ENCODE measurements at regions not wholly inside any gene's neighbourhood (a gene's known extent, or its start where the extent isn't known, plus 50 kb on each side); places are given as distances from the start of the nearest gene placed in this dataset.

DNA sequence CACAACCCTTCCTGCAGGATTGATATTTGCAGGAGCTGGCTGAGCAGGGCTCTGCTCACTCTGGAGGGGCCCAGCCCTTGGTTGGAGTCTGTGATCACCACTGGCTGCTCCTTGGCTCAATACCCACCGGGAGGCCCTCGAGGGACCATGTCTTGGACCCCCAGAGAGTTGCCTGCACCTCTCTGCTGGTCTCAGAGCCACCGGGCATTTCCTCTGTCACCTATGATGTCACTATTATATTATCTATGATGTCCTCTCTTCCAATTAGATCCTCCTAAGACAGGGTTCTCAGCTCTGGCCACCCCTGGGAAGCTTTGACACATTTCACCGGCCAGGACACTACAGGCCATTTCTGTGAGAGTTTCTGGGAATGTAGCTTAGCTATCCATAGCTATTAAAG is 113.1 kb downstream of the PDCL3 start:
- ATAC-seq (ENCODE audit: insufficient read depth, low FRiP score) (no peak), DNase-seq (no peak)
- H3K27ac ChIP-seq (ENCODE audit: low read depth in 1 of 2, low read length in 1 of 2) = no peak overlapping the region
- H3K9ac ChIP-seq (ENCODE audit: insufficient read depth in 1 of 2, low read length in 2 of 2) = no peak overlapping the region
- TF ChIP-seq, protein P1, sequence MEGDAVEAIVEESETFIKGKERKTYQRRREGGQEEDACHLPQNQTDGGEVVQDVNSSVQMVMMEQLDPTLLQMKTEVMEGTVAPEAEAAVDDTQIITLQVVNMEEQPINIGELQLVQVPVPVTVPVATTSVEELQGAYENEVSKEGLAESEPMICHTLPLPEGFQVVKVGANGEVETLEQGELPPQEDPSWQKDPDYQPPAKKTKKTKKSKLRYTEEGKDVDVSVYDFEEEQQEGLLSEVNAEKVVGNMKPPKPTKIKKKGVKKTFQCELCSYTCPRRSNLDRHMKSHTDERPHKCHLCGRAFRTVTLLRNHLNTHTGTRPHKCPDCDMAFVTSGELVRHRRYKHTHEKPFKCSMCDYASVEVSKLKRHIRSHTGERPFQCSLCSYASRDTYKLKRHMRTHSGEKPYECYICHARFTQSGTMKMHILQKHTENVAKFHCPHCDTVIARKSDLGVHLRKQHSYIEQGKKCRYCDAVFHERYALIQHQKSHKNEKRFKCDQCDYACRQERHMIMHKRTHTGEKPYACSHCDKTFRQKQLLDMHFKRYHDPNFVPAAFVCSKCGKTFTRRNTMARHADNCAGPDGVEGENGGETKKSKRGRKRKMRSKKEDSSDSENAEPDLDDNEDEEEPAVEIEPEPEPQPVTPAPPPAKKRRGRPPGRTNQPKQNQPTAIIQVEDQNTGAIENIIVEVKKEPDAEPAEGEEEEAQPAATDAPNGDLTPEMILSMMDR (IDR thresholded peaks at IDR 0.05; ENCODE audit: control extremely low read depth, extremely low read depth) = no peak
- H3K9me3 ChIP-seq (ENCODE audit: control insufficient read depth in 4 of 4, insufficient read depth in 3 of 4, low read length in 3 of 4) = no peaks in the 10 kb centered on the region
- 91 to 96% methylated on average over 4 of the region's 4 CpGs for WGBS, 2 donors
- H3K36me3 ChIP-seq (ENCODE audit: control insufficient read depth in 4 of 4, insufficient read depth in 4 of 4, low read length in 4 of 4) = no peaks in the 10 kb centered on the region
- no peak overlapping the region for H3K4me3 ChIP-seq
- no peaks in the 10 kb centered on the region for H3K4me1 ChIP-seq (ENCODE audit: control insufficient read depth in 5 of 5, insufficient read depth in 5 of 5, low read length in 5 of 5)
- peaks cover 0 to 2% (median 0%) of the 10 kb centered on the region in 3 donors for H3K27me3 ChIP-seq (ENCODE audit: control insufficient read depth in 3 of 3, insufficient read depth in 3 of 3, low read length in 2 of 3)

DNA sequence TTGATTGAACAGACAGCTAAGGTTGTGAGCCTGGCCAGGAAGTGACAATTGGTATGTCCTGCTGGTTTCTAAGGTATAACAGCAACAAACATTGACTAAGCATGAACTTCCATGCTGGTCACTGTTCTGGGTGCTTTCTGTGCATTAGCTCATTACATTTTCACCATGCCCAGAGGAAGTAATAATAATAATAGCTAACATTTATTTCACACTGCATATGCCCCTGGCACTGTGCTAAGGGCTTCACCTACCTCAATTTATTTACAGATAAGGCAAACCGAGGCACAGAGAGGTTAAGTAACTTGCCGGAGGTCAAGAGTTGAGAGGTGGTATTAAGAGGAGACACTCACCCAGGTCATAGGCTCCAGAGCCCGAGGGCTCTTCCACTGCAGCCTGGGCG is 113.6 kb downstream of the PDCL3 start:
- Histone ChIP-seq H3K27ac (ENCODE audit: low read depth in 1 of 2, low read length in 1 of 2) (no peak overlapping the region), H3K27me3 (ENCODE audit: control insufficient read depth in 3 of 3, insufficient read depth in 3 of 3, low read length in 2 of 3) (peaks cover 0 to 2% (median 0%) of the 10 kb centered on the region in 3 donors), H3K4me3 (no peak overlapping the region), H3K4me1 (ENCODE audit: control insufficient read depth in 5 of 5, insufficient read depth in 5 of 5, low read length in 5 of 5) (no peaks in the 10 kb centered on the region), H3K9ac (ENCODE audit: insufficient read depth in 1 of 2, low read length in 2 of 2) (no peak overlapping the region), H3K9me3 (ENCODE audit: control insufficient read depth in 4 of 4, insufficient read depth in 3 of 4, low read length in 3 of 4) (no peaks in the 10 kb centered on the region), H3K36me3 (ENCODE audit: control insufficient read depth in 4 of 4, insufficient read depth in 4 of 4, low read length in 4 of 4) (no peaks in the 10 kb centered on the region)
- no peak for ATAC-seq (ENCODE audit: insufficient read depth, low FRiP score)
- TF ChIP-seq, protein P1 (IDR thresholded peaks at IDR 0.05; ENCODE audit: control extremely low read depth, extremely low read depth) = no peak
- WGBS, 2 donors = 90 to 95% methylated on average over 4 of the region's 4 CpGs
- DNase-seq = no peak

DNA sequence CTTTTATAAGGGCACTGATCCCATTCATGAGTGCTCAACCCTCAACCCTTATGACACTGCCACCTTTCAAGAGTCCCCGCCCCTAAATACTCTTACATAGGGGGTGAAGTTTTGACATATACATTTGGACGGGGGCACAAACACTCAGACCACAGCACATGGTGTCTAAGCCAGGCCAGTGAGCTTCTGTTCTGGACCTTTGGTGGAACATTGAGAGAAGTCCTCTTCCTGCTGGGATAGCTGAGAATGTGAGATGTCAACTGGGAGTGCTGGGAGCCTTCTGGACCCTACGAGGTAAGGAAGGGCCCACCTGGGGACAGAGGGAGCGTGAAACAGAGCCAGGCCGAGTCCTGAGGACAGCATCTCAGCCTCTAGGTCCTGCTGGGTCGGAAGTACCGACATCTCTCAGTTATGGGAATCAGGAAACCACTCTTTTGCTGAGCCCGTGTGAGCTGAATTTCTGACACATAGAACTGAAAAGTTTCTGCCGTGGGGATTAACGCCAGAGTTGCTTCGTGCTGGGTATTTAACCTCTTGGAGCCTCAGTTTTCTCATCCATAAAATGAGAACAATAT is 114.9 kb downstream of the PDCL3 start:
- H3K9ac ChIP-seq (ENCODE audit: insufficient read depth in 1 of 2, low read length in 2 of 2) = no peak overlapping the region
- H3K27me3 ChIP-seq (ENCODE audit: control insufficient read depth in 3 of 3, insufficient read depth in 3 of 3, low read length in 2 of 3) = peaks cover 0 to 2% (median 0%) of the 10 kb centered on the region in 3 donors
- H3K4me1 ChIP-seq (ENCODE audit: control insufficient read depth in 5 of 5, insufficient read depth in 5 of 5, low read length in 5 of 5) = no peaks in the 10 kb centered on the region
- WGBS, 2 donors = 91 to 93% methylated on average over 11 of the region's 11 CpGs
- TF ChIP-seq, protein P1 (IDR thresholded peaks at IDR 0.05; ENCODE audit: control extremely low read depth, extremely low read depth) = no peak
- no peak overlapping the region for H3K27ac ChIP-seq (ENCODE audit: low read depth in 1 of 2, low read length in 1 of 2)
- no peaks in the 10 kb centered on the region for H3K9me3 ChIP-seq (ENCODE audit: control insufficient read depth in 4 of 4, insufficient read depth in 3 of 4, low read length in 3 of 4)
- no peaks in the 10 kb centered on the region for H3K36me3 ChIP-seq (ENCODE audit: control insufficient read depth in 4 of 4, insufficient read depth in 4 of 4, low read length in 4 of 4)
- DNase-seq (no peak), ATAC-seq (ENCODE audit: insufficient read depth, low FRiP score) (no peak)
- no peak overlapping the region for H3K4me3 ChIP-seq

DNA sequence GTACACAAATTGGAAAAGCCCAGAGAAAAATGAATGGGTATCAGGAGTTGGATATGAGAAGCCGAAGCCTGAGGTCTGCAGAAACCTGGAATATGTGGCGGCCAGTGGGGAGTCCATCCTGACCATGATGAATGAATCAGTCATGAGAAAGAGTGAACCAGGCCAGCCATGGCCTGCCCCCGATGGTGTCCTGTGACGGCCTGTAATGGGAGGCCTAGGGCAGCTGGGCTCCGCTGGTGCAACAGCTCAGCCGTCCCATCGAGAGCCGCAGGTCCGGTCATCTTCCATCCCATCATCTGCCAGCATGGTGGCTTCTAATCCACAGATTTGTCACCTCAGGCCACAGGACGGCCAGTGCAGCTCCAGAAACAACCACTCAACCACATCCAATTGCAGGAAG is 116.4 kb downstream of the PDCL3 start:
- ATAC-seq (ENCODE audit: insufficient read depth, low FRiP score) (no peak), DNase-seq (no peak)
- no peaks in the 10 kb centered on the region for H3K4me1 ChIP-seq (ENCODE audit: control insufficient read depth in 5 of 5, insufficient read depth in 5 of 5, low read length in 5 of 5)
- H3K27me3 ChIP-seq (ENCODE audit: control insufficient read depth in 3 of 3, insufficient read depth in 3 of 3, low read length in 2 of 3) = peaks cover 0 to 2% (median 0%) of the 10 kb centered on the region in 3 donors
- no peak overlapping the region for H3K9ac ChIP-seq (ENCODE audit: insufficient read depth in 1 of 2, low read length in 2 of 2)
- H3K27ac ChIP-seq (ENCODE audit: low read depth in 1 of 2, low read length in 1 of 2) = no peak overlapping the region
- H3K36me3 ChIP-seq (ENCODE audit: control insufficient read depth in 4 of 4, insufficient read depth in 4 of 4, low read length in 4 of 4) = no peaks in the 10 kb centered on the region
- TF ChIP-seq, protein P1 (IDR thresholded peaks at IDR 0.05; ENCODE audit: control extremely low read depth, extremely low read depth) = no peak
- H3K9me3 ChIP-seq (ENCODE audit: control insufficient read depth in 4 of 4, insufficient read depth in 3 of 4, low read length in 3 of 4) = peaks cover 0 to 5% (median 2%) of the 10 kb centered on the region in 4 donors
- no peak overlapping the region for H3K4me3 ChIP-seq
- 93 to 95% methylated on average over 10 of the region's 10 CpGs for WGBS, 2 donors

Measured in lung (tissue), 11 donors.